AG10803 (cell line): ENCODE measurements at regions not wholly inside any gene's neighbourhood (a gene's known extent, or its start where the extent isn't known, plus 50 kb on each side); places are given as distances from the start of the nearest gene placed in this dataset.

Source experiments
- DNase-seq: peaks from one replicate; pipeline ENCODE4 v3.0.0; 2010; ENCODE audit warnings: low read depth
- H3K4me3 ChIP-seq: 2 replicates; pipeline ENCODE4 v1.5.1; 2011; ENCODE audit warnings: mild to moderate bottlenecking, low read length, control low read depth
- CTCF ChIP-seq: conservative IDR thresholded peaks from 2 replicates; pipeline ENCODE4 v1.5.1; 2011; ENCODE audit warnings: mild to moderate bottlenecking, low read length, control low read depth, inconsistent platforms

GRCh38 chr10:28859791-28860190 is 182.5 kb downstream of the BAMBI start:
- TF ChIP-seq CTCF: no peak
- H3K4me3 ChIP-seq: no peak overlapping the region
- DNase-seq: no peak

- no peak for TF ChIP-seq CTCF
- no peak overlapping the region for H3K4me3 ChIP-seq
- no peak for DNase-seq
These were observed 184.9 kb downstream of the BAMBI start for GRCh38 chr10:28862219-28862618.

GRCh38 chr10:28869606-28870201 is 192.4 kb downstream of the BAMBI start:
- no peak for DNase-seq
- H3K4me3 ChIP-seq: no peak overlapping the region
- no peak for TF ChIP-seq CTCF

- no peak for DNase-seq
- TF ChIP-seq CTCF: no peak
- H3K4me3 ChIP-seq: no peak overlapping the region
These were observed 194.3 kb downstream of the BAMBI start for GRCh38 chr10:28871665-28872064.

- no peak overlapping the region for H3K4me3 ChIP-seq
- DNase-seq: no peak
- TF ChIP-seq CTCF: no peak
These were observed 195.4 kb downstream of the BAMBI start for GRCh38 chr10:28872587-28873165.

- no peak for DNase-seq
- TF ChIP-seq CTCF: no peak
- H3K4me3 ChIP-seq: no peak overlapping the region
These were observed 196.2 kb downstream of the BAMBI start for GRCh38 chr10:28873540-28873939.

GRCh38 chr10:28874210-28874609 is 196.9 kb downstream of the BAMBI start:
- no peak for TF ChIP-seq CTCF
- no peak for DNase-seq
- H3K4me3 ChIP-seq: no peak overlapping the region
